ENCODE measurements at regions not wholly inside any gene's neighbourhood (a gene's known extent, or its start where the extent isn't known, plus 50 kb on each side); places are given as distances from the start of the nearest gene placed in this dataset.
"Not testable (repeated sequence)": the region's sequence is repeated elsewhere in the genome, so short reads cannot be mapped to it uniquely, and the experiment has no call there.

- DNase-seq, result peak; percentile 41
Measured at GRCh38 chr20:43404878-43405277, 52.8 kb upstream of the SRSF6 start.

GRCh38 chr20:43400882-43401281 lies 56.8 kb upstream of the SRSF6 start:
- DNase-seq, result not testable (repeated sequence)

DNA sequence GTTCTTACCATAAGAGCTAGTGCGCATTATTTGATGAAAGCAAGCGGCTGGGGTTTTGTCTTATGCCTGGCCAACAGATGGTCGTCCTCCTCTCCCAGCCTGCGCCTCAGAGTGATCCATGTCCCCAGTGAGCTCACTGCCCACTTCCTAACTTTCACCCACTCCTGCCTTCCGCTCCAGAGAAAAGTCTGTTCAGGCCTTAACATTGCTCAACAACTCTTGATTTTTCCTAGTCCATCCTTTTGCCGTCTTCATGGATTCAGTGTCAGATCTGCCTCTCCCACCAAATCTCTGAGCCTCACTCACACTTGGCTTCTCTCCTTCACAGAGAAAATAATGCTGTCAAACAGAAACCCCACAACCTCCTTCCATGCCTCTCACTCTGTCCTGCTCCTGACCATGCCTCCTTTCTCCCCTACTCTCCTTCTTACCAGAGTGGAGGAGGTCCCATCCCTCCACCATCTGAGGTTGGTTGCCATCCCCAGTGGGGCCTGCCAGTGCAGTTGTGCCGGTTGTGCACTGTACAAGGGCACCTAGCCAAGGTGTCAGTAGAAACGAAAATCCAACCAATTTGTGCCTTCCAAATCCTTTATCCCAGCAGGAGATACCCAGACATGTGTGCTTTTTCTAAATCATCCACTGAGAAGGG lies 58.9 kb upstream of the SRSF6 start:
- DNase-seq, result no peak

DNA sequence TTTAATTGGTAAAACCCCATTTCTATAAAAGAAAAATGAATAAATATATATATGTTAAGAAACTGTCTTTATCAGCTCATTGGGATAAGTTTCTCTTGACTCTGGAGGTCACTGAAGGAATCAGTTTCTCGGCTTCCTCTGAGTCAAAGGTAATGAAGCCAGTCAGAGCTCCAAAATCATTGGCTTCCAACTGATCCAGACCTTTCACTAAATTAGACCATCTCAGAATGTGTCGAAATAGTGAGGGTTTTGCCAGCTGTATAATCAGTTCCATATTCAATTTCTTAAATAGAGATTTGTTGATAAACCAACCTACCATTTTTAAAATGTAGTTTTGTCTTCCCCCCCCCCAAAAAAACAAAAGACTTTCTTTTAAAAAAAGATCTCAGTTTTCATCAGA lies 60.5 kb upstream of the SRSF6 start:
- DNase-seq, result no peak

DNA sequence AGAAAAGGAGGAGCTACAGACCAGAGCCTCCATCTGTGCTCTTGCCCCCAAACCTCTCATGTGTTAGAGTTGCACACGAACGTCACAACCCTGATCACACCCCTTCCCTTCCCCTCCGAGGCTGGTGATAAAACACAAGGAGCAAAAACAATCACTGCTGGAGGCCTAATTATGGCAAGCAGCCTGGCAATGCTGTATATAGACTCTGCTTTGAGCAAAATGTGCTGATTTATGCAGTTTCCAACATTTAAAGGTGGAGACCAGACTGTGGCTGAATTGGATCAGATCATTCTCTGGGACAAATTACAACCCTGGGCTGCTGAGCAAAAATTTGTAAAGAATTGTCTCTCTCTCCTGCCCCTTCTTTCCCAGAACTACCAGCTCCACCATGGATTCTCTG lies 64.6 kb upstream of the SRSF6 start:
- DNase-seq, result no peak

DNA sequence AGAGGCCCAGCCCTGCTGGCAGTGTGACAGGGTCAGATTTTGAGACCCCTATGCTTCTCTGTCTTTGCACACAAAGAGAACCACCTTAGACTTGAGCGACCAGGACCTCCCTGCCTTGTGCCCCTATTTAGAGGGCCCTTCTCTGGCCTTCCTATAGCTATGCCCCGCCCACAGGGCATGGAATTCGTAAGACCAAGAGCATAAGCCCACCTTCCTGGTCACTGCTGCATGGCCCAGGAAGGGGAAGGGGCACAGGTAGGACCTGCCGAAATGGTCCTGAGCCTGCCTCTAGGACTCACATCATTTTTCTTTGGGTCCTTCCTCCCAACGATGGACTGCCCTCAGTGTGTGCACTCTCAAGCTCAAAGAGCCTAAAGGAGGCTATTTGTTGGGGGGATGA lies 65.1 kb upstream of the SRSF6 start:
- no peak for DNase-seq

DNA sequence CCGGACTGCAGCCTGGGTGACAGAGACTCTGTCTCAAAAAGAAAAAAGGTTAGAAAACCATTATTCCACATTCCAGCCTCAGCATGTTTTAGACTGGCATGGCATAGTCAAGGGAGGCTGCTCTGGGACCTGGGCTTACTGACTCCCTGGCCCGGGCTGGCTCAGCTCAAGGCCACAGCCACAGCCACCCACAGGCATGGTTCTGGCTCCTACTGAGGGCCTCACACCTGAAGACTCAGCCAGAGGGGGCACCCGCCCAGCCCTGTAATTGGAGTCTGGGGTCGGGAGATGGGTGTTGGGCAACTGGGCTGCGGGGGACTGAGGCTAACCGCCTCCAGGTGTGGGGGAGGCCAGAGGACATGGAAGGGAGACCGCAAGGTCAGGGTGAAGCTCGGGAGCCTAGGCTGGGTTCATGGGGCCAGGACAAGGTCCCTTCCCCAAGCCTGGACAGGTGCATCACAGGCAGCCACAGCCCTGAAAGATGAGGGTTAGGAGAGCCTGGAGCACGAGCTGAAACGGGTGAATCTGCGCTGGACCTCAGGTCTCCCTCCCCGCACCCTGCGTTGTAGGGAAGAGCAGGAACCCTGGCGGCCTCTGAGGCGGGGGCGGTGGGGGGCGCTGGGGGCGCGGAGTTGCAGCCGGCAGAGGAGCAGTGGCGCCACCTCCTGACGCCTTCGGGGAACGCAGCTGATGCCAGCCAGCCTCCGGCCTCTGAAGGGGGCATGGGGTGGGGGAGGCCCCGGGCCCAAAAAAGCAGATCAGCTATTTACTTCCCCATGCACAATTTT lies 67.7 kb upstream of the SRSF6 start:
- no peak for DNase-seq

DNA sequence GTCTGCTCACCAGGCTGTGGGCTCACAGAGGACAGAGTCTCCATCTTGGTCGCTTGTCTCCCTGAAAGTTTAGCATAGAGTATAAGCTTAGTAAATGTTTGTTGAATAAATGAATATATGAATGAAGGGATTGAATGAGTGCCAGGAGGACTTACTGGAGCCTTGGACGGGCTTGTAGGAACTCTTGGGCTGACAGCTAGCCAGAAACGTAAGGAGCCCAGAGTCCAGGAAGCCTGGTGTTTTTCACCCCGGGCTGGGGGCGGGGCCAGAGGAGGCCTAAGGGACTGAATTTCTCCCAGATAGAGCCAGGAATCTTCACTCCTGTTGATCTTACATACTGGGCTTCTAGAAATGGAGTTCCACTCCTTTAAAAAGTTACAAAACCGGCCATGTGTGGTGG lies 68.5 kb upstream of the SRSF6 start:
- DNase-seq, result no peak

- DNase-seq, result no peak
Measured at GRCh38 chr20:43388268-43389002, 69.3 kb upstream of the SRSF6 start.

GRCh38 chr20:43387737-43388136 lies 70.0 kb upstream of the SRSF6 start:
- DNase-seq, result no peak

DNA sequence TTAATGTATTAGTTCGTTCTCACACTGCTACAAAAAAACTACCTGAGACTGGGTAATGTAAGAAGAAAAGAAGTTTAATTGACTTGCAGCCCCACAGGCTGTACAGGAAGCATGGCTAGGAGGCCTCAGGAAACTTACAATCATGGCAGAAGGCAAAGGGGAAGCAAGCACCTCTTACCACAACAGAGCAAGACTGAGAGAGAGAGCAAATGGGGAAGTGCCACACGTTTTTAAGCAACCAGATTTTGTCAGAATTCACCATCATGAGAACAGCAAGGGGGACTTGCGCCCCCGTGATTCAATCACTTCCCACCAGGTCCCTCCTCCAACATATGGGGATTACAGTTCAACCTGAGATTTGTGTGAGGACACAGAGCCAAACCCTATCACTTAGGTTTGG lies 70.8 kb upstream of the SRSF6 start:
- no peak for DNase-seq

DNA sequence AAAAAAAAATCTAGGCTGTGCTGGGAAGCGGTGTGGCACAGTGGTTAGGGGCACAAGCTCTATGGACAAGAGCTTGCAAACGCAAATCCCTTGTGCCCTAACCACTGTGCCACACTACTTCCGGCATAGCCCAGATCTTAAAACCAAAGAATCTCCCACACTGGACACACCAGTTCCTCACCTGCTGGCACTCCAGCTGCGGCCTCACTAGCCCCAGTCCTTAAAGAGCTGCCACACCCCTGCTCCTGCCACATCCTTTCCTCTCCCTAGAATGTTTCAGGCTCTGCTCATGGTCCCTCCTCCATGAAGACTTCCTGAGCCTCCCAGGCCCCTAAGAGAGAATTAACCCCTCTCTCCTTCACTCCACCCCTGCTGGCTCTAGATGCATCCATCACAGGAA lies 71.8 kb upstream of the SRSF6 start:
- no peak for DNase-seq

- no peak for DNase-seq
Measured at GRCh38 chr20:43384101-43384940, 73.4 kb upstream of the SRSF6 start.

- DNase-seq, result no peak
Measured at GRCh38 chr20:43383026-43383795, 74.5 kb upstream of the SRSF6 start.

DNA sequence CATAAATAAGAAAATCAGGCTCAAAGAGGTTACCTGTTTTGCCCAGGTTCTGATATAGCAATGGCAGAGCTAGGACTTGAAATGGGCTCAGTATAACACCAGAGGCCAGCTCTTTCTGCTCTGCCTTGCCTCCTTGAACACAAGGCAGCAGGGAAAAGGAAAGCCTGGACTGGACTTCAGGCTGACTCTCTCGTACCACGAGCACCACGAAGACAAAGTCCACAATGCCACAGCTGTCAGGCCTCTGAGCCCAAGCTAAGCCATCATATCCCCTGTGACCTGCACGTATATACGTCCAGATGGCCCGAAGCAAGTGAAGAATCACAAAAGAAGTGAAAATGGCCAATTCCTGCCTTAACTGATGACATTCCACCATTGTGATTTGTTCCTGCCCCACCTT lies 75.6 kb upstream of the SRSF6 start:
- DNase-seq, result not testable (repeated sequence)

DNA sequence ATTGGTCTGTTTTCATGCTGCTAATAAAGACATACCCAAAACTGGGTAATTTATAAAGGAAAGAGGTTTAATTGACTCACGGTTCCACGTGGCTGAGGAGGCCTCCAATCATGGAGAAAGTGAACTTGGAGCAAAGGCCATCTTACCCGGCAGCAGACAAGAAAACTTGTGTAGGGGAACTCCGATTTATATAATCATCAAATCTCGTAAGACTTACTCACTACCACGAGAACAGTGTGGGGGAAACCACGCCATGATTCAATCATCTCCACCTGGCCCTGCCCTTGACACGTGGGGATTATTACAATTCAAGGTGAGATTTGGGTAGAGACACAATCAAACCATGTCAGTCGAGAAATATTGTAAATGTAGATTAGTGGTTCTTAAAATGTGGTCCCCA lies 76.2 kb upstream of the SRSF6 start:
- not testable (repeated sequence) for DNase-seq

DNA sequence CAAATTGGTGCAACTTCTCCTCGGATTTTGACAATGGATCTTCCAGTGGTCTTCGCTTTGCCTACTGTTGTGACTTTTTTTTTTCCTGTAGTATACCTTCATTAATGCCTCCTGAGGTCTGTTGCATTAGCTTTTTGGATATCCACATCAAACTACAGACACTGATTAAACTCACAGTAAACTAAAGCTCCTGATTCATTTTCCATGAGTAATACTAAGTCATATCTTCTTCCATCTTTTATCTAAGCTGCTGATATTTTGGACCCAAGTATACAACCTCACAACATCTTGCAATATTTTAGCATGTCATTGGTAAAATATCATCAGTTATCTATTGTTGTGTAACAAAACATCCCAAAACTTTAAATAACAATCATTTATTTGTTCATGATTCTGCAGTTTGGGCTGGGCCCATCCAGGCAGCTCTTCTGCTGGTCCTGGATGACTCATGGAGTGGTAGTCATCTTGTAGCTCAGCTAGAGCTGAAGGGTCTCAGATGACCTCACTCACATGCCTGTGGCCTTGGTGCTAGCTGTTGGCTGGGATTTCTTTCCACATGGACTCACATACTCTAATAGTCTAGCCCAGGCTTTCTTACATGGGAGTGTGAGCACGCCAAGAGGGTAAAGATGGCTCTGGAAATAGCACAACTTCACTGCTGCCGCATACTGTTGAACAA lies 78.3 kb upstream of the SRSF6 start:
- no peak for DNase-seq

DNA sequence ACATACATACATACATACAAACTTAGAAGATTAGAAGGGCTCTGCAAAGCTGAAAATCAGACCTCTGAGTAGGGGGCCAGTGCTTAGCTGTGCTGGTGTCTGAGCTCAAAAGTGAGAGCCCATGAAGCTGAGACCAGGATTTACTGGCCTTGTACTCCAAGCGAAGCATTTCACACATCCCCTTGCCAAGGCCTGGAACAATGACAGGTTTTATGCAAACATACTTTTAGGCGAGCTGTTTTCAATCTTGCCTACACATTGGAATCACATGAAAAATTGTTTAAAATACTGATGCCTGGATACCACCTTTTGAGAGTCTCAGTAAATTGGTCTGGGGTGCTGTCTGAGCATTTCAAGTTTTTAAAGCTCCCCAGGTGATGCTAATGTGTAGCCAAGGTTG lies 80.9 kb upstream of the SRSF6 start:
- no peak for DNase-seq

DNA sequence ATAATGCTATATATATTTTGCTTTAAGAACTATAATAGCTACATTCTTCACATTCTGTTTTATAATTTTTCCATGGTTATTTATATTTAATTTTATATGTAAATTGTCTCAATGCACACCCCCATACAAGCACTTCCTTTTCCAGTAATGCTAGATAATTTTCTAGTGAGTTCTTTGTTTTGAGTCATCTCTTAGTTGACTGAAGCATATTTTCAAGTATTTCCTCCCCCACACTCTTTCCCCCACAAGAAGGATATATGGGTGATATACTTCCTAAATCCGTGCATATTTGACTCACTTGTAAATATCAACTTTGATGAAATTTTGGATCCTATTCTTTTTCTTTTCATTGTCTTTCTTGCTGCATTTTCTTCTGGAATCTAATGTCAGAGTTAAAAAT lies 82.1 kb upstream of the SRSF6 start:
- no peak for DNase-seq

GRCh38 chr20:43372051-43372450 lies 85.6 kb upstream of the SRSF6 start:
- no peak for DNase-seq

GRCh38 chr20:43365691-43366090 lies 92.0 kb upstream of the SRSF6 start:
- no peak for DNase-seq

GRCh38 chr20:43364001-43364400 lies 93.7 kb upstream of the SRSF6 start:
- DNase-seq, result no peak

Data from DMS53 (cell line).